Vagina (tissue), 2 donors: ENCODE measurements at regions not wholly inside any gene's neighbourhood (a gene's known extent, or its start where the extent isn't known, plus 50 kb on each side); places are given as distances from the start of the nearest gene placed in this dataset.

Experiments used
- POLR2AphosphoS5 ChIP-seq, 2 donors: sonication (generic); formaldehyde crosslinking; IDR thresholded peaks; one replicate each; pipeline ENCODE4 v1.9.0; 2017; ENCODE audit warnings: antibody characterized with exemption in 2 of 2, mild to moderate bottlenecking in 2 of 2, low read depth in 1 of 2; ENCODE audit not compliant: insufficient read depth in 1 of 2
- TF ChIP-seq, protein P1 (sequence below), 3 experiments: fragments of 450-650 bp in 2 of 3; fragments of 200-600 bp in 1 of 3; sonication (generic) in 1 of 3; IDR thresholded peaks; one replicate each; pipeline ENCODE4 v1.5.1; 2017 to 2019; ENCODE audit warnings: antibody characterized with exemption in 3 of 3, mild to moderate bottlenecking in 2 of 3, moderate library complexity in 2 of 3

DNA sequence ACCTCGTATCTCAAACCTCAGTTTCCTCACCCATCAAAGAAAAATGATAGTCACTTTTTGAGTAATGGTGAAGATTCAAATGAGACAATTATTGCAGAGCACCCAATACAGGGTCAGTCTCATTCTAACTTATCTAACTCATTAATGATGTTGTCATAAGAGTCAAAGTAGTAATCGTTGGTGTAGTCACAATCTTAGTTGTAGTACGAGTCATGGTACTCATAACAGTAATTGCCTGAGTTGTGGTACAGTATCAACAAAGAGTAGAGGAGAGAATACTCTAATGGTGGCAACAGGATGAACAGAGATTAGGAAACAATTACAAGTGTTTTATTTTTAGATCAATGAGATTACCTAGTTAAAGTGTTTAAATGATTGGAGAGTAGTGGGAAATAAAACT is 93.6 kb upstream of the TMTC2 start:
- TF ChIP-seq, protein P1, sequence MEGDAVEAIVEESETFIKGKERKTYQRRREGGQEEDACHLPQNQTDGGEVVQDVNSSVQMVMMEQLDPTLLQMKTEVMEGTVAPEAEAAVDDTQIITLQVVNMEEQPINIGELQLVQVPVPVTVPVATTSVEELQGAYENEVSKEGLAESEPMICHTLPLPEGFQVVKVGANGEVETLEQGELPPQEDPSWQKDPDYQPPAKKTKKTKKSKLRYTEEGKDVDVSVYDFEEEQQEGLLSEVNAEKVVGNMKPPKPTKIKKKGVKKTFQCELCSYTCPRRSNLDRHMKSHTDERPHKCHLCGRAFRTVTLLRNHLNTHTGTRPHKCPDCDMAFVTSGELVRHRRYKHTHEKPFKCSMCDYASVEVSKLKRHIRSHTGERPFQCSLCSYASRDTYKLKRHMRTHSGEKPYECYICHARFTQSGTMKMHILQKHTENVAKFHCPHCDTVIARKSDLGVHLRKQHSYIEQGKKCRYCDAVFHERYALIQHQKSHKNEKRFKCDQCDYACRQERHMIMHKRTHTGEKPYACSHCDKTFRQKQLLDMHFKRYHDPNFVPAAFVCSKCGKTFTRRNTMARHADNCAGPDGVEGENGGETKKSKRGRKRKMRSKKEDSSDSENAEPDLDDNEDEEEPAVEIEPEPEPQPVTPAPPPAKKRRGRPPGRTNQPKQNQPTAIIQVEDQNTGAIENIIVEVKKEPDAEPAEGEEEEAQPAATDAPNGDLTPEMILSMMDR (IDR thresholded peaks at IDR 0.05), result no peak
- no peak for TF ChIP-seq POLR2AphosphoS5 (IDR thresholded peaks at IDR 0.05; ENCODE audit: insufficient read depth in 1 of 2, low read depth in 1 of 2)
